ENCODE measurements at regions not wholly inside any gene's neighbourhood (a gene's known extent, or its start where the extent isn't known, plus 50 kb on each side); places are given as distances from the start of the nearest gene placed in this dataset.
"Not testable (repeated sequence)": the region's sequence is repeated elsewhere in the genome, so short reads cannot be mapped to it uniquely, and the experiment has no call there.

DNA sequence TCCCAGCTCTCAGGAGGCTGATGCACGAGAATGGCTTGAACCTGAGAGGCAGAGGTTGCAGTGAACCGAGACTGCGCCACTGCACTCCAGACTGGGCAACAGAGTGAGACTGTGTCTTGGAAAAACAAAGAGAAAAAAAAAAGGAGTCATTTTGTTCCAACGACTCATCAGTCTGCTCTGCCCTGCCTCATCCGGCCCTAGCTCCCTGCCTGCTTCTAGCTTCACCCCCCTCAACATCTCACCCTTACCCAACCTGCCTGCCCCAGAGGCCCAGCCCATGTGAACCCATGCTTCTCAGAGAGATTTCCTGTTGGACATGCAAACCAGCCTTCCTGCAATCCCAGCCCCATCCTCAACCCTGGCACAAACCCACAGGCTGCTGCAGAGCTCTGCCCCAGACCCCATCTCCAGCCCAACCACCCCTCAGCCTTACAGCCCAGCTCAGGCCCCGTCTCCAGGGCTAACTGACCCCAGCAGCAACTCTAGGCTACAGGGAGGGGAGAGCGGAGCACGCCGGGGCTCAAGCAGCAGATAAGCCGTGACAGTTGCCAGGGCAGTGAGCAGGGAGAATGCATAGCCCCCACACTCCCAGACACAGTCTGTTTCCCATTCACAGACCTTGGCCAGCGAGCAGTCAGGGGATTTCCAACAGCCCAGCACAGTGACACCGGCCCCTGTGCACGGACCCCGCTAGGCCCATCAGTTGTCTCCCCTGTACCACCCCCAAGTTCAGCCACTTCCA lies 86.0 kb upstream of the KCTD7 start:
- DNase-seq: no peak

DNA sequence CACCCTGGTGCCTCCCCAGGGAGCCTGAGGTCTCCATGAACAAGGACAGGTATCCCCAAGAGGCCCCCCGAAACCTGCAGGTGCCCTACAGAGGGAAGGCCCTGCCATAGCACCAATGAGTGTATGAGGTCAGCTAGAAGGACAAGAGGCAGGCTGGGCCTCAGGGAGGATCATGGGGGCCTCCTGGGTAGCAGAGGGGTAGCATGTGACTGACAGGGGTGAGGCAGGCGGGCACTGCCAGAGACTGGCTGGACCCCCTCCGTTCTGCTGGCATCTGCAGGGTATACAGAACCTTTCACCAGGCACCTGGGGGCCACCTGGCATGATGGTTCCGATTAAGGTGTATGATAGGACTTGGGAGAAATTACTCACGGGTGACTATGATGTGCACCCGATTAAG lies 79.2 kb upstream of the KCTD7 start:
- no peak for DNase-seq

DNA sequence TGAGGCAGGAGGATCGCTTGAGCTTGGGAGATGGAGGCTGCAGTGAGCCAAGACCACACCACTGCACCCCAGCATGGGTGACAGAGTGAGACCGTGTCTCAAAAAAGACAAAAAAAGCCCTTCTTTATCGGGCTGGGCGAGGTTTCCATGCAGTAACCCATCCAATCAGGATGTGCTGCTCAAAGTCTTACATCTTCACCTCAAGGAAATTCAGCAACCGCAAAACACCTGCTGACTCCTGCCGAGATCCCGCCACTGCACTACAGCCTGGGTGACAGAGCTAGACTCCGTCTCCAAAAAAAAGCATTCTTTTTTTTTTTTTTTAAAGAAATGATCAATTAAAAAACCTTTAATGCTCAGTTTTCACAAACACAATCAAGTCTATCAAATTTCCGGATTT lies 75.7 kb upstream of the KCTD7 start:
- no peak for DNase-seq

DNA sequence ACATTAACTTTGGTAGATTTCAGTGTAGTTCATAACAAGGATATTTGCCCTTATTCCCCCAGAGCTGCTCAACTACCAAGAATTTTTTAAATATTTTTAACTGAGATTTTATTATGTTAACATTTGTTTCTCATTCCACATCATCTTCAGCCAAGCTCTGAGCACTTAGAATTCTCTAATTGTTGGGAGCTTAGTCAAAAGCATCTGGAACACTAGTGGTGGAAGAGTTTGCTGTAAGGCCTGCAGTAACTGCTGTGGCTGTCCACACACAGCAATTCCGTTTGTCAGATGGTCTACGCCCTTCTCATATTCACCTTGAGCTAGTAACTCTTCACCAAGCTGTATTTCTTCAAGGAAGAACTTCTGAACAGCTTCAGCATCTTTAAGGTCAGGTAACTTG lies 75.0 kb upstream of the KCTD7 start:
- DNase-seq: not testable (repeated sequence)

DNA sequence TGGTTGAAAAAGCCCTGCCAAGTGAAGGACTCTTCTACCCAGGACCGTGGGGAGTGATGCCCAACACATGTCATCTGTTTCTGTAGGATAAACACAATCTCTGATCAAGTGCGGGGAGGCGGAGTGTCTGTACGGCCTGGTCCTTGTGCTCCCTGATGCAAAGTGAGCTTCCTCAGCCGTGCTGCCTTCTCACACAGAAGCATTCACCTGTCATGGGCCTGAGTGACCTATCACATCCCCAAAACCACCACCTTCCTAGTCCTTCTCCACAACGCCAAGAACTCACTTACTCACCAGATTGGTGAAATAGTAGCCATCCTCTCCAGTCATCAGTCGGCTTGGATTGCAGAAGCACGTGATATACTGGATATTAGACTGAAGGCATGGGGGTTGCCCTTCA lies 74.4 kb upstream of the KCTD7 start:
- DNase-seq: not testable (repeated sequence)

DNA sequence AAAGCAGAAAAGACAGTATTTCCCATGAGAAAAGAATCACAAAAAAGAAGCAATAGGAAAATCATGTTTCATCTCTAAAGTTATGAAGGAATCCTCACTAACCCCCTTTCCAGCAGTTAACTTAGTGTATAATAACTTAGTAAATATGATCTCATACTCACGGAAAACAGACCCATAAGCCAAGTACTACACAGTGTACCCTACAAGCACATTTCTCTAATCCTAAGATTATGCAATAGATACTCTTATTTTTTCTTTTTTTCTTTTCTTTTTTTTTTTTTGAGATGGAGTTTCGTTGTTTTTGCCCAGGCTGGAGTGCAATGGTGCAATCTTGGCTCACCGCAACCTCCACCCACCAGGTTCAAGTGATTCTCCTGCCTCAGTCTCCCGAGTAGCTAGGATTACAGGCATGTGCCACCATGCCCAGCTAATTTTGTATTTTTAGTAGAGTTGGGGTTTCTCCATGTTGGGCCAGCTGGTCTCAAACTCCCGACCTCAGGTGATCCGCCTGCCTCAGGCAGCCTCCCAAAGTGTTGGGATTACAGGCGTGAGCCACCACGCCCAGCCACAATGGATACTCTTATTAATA lies 73.7 kb upstream of the KCTD7 start:
- DNase-seq: not testable (repeated sequence)

DNA sequence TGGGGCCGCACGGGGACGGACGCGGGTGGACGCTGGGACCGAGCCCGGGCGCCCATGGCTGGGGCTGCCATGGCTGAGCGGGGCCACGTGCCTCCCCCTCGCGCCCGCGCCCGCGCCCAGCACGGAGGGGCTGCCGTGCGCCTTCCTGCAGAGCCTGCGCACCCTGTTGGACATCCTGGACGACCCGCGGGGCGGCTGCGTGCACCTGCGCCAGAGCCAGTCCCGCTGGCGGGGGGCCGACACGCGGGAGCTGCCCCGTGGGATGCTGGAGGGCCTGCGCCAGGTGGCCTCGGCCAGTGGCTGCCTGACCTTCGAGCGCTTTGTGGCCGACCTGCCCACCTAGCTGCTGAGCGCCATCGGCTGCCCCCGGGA lies 72.5 kb upstream of the KCTD7 start:
- no peak for DNase-seq

DNA sequence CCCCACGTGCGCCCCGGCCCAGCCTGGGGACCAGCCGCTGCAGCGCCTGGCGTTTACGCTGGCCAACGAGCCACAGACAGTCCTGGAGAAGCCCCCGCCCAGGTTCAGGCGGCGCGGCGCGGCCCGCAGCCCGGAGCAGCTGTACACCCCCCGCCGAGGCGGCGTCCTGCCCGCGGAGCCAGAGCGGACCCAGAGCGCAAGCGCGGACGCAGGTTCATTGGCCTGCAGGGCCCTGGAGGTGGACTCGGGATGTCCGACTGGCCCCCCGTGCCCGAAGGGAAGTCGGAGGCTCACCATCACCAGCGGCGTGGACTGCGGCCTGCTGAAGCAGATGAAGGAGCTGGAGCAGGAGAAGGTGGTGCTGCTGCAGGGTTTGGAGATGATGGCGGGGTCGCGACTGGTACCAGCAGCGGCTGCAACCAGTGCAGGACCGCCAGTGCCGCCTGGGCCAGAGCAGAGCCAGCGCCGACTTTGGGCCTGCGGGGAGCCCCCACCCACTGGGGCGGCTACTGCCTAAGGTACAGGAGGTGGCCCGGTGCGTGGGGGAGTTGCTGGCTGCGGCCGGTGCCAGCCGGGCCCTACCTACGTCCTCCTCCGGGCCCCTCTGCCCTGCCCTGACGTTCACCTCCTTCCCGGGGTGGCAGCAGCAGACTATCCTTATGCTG lies 72.0 kb upstream of the KCTD7 start:
- DNase-seq: no peak

DNA sequence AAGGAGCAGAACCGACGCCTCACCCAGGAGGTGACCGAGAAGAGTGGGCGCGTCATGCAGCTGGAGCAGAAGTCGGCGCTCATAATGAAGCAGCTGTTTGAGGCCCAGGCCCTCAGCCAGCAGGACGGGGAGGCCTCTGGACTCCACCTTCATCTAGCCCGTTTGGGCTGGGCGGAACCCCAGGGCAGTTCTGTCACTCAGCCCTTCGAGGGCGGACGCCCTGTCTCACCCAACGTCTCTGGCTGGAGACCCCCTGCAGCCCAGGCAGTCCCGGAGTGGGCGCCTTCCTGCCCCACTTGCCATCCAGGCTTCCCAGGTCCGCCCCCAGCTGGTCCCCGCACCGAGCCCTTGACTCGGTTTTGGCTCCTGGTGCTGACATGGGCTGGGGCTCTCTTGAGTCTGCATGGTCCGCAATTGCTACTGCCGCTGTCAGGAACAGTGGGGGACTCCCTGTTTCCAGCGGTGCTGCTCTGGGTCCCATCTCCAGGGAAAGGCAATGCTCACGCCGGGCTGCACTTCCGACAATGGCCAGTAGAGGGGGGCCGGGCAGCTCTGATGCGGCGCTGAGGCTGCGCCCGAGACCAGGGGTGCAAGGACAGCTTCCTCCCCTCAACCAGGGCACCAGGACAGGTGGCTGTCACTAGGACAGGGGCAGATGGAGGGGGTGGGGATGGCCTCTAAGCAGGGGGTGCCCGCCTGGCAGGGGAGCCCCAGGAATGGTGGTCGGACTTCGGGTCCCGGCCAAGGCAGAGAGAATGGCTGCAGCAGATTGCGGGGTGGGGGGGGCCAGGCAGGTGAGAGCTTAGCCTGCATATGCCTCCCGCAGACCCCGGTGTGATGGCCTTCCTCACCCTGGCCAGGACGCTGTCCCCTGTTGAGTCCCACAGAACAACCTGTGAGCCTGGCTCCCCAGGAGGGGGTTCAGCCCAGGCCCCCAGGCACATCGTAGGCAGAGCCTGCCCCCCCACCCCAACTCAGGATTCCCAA lies 71.2 kb upstream of the KCTD7 start:
- DNase-seq: peak; percentile 70

DNA sequence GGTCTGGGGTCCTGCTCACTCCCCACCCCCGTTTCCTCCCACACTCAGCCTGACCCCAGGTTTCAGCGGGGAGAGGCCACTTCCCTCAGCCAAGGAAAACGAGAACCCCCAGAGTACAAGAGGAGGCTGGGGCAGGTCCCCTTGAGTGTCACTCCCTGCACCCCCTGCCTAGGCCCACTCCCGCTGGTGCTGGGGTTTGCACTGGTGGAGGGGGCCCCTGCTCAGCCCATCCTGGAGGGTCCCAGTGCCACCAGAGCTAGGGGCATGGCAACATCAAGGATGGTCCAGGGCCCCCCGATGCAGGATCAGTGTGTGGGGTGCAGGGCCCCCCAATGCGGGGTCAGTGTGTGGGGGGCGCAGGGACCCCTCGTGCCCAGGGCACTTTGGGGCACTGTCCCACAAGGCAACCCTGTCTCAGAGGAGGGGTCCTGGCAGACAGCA lies 70.5 kb upstream of the KCTD7 start:
- no peak for DNase-seq

DNA sequence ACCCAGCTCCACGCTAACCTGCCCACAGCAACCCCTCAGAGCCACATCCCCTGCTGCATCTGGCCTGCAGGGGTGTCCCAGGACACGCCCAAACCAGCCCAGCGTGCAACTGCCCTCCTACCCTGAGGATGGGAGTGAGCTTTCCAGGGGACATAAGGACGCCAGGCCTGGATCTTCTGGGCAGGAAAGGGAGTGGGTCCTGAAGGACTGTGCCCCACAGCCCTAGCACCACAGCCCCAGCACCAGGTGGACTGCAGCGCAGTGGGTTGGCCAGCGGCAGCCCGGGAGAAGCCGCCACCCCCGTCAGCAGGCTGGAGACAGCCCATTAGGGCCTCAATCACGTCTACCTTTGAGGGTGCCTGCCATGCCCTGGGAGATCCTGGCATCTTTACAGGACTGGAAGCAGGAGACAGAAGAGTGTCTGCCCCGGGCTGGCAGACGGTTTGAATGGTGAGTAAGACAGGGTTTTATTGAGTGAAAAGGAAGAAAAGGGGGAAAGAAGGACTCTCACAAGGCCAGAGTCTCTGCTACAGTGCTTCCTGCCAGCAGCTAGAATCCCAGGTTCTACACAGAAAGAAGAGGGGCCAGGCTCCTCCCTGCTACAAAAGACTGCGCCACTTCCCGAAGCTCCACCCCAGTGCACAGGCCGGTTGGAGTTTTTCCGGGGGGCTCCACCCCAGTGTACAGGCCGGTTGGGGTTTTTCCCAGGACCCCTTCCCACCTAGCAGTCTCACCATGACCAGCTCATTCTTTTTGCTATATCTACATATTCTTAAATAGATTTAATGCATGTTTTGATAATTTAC lies 69.8 kb upstream of the KCTD7 start:
- peak; percentile 37 for DNase-seq

DNA sequence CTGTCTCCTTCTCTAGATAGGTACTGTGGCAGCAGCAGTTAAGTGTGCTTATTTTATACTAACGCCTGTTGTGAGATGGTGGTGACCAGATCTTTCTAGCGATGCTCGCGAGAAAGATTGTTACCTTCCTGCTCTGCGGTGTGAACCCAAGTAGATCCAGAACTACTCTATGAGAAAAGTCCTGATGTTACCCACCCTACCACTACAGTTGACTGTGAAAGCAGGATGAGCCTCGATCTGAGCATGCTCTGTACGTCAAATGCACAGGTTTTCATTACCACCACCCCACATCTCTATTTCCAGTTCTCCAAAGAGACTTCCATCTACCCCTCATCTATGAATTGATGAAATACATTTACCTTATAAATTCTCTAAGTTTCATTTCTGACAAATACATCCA lies 64.6 kb upstream of the KCTD7 start:
- no peak for DNase-seq

DNA sequence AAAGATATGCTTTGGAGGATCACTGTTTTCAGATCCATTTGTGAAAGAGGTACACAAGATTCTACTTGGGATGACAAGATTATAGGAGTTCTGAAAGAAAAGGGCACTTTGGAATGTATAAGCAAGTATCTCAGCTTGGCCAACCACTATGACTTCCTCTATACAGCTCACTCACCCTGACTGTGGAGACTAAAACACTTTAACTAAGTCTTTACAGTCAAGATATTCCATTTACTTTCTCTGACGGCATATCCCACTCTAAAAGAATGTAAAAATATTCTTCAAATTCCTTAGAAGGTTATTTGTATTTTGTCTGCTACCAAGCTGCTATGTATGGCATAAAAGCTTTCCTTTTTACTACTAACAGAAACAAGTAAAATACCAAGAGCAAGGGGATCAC lies 58.5 kb upstream of the KCTD7 start:
- DNase-seq: not testable (repeated sequence)

DNA sequence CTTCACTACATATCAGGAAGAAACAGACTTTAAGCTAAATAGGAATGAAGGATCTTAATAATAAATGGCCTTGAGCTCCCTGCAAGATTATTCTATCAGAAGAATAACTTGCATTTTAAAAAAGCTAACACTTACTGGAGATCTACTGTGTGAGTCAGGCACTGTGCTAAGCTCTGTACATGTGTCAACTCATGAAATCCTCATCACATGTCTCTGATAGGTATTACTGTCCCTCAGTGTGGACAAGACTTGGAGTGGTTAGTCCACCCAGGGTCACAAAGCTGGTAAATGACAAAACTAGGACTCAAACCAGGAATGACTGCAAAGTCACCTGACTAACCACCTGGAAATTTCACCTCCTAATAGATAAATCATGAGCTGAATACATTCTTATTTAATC lies 57.1 kb upstream of the KCTD7 start:
- no peak for DNase-seq

DNA sequence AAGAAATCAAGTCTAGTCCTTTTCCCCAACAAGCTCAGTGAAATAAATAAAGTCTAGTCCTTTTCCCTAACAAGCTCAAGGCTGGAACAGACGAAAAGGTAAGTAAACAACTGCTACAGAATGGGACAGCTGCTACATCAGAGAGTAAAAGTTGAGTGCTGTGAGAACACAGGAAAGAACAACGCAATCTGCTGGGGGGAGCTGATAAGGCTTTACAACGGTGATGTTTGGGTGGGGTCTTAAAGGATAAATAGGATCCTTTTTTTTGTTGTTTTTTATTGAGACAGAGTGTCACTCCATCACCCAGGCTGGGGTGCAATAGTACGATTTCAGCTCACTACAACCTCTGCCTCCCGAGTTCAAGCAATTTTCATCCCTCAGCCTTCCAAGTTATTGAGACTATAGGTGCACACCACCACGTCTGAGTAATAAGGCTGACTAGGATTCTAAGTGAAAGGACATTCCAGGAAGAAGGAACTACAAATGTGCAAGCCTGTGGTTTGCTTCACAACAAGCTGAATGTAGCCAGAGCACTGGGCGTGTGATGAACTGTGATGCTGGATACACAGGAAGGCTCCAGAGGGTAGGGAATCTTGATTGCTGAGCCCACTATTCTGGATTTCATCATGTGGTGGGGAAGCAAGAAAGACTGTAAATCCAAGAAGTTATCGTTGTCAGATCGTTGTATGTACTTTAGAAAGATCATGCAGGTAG lies 54.7 kb upstream of the KCTD7 start:
- DNase-seq: not testable (repeated sequence)

DNA sequence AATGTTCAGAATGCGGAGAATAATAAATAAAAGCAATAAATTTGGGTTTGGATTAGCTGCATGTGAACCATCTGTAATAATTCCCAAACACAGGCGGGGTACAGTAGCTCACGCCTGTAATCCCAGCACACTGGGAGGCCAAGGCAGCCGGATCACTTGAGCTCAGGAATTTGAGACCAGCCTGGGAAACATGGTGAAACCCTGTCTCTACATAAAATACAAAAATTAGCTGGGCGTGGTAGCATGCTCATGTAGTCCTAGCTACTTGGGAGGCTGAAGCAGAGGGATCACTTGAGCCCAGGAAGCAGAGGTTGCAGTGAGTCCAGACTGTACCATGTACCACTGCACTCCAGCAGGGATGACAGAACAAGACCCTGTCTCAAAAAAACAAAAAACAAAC lies 53.9 kb upstream of the KCTD7 start:
- DNase-seq: not testable (repeated sequence)

DNA sequence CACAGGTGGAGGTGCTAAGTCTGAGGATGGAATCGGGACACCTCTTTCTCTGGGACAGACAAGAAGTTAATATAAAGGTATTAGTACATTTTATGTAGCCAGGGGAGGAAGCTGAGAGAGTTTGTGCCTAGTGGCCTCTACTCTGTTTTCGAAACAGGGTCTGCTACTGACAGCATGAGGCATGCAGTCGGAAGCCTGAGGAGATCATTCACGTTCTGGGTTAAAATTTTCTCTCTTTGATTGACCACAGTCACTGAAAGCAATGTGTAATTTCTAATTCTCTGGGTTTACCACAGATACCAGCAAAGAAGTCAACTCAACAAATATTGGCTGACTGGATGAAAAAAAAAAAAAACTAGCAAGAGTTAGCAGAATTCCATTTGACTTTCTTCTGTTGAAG lies 53.3 kb upstream of the KCTD7 start:
- no peak for DNase-seq

DNA sequence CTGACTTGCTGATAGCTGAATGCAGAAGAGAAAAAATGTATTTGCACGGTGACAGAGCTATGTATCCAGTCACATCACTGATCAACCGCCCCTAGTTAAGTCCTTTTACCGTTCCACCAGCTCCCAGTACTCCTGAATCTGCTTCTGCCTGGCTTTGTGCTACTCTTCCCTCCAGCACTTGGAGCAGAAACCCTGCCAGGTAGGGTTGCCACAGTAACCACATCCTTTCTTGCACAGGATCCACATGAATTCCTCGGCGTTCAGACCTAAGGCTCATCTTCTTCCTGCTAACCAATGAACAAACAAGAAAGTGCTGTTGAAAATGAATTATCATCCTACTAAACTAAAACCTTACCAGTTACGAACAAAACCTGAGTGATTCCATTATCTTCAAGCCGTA lies 52.0 kb upstream of the KCTD7 start:
- no peak for DNase-seq

Measured in midbrain (tissue), 1 donor.